HG03139 (cell line): ENCODE measurements at regions not wholly inside any gene's neighbourhood (a gene's known extent, or its start where the extent isn't known, plus 50 kb on each side); places are given as distances from the start of the nearest gene placed in this dataset.
"Not testable (repeated sequence)": the region's sequence is repeated elsewhere in the genome, so short reads cannot be mapped to it uniquely, and the experiment has no call there.

Source experiments
- ATAC-seq: cut with Tn5 transposase; IDR thresholded peaks from one replicate; pipeline ENCODE4 v1.9.1; 2021; ENCODE audit not compliant: unreplicated experiment

GRCh38 chr10:4249841-4250586, 465.0 kb upstream of the KLF6 start:
- ATAC-seq, result no peak

- no peak for ATAC-seq
These were observed 462.4 kb upstream of the KLF6 start for GRCh38 chr10:4247379-4247778.

GRCh38 chr10:4246881-4247358, 461.9 kb upstream of the KLF6 start:
- ATAC-seq, result no peak

GRCh38 chr10:4243651-4244050, 458.6 kb upstream of the KLF6 start:
- ATAC-seq, result no peak

GRCh38 chr10:4243169-4243568, 458.2 kb upstream of the KLF6 start:
- no peak for ATAC-seq

DNA sequence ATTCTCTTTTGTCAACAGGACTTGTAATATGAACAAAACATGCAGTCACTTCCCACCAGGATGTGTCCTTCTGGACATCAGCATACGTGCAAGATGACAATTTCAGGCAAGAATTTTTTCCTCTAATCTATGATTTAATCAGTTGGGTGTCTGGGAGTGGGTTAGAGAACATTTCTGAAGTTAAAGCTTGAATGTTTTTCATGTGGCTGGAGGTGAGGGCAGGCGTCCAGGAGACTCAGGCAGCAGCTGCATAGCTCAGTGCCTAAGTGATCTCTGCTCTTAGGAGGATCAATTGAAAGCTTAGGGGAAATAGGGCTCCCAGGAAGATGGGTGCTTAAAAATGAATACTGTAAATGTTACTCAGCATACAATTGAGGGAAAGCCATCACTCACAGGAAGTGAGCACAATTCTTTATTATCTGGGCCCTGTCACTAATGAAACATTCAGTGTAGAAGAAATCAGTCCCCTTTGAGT, 457.6 kb upstream of the KLF6 start:
- no peak for ATAC-seq

- no peak for ATAC-seq
These were observed 456.8 kb upstream of the KLF6 start for GRCh38 chr10:4241724-4242345.

- ATAC-seq, result no peak
These were observed 455.7 kb upstream of the KLF6 start for GRCh38 chr10:4240608-4241197.

GRCh38 chr10:4239186-4239585, 454.2 kb upstream of the KLF6 start:
- ATAC-seq, result no peak

GRCh38 chr10:4236905-4237304, 451.9 kb upstream of the KLF6 start:
- not testable (repeated sequence) for ATAC-seq

DNA sequence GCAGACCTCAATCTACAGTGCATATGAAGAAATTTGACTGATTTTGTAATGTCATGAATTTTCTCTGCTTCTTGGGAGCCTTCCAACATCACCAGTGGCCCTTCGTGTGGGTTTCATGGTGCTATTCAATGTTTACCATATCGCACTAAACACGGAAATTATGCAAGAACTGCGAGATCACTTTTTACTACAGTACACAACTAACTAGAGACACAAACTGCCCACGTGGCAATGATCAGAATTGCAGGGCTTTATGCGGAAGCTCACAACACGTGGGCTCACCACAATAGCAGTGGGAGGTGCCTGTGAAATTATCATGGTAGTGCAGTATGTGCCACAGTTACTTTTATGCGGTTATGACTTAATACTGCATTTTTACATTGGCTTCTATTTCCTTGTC, 449.7 kb upstream of the KLF6 start:
- no peak for ATAC-seq

- no peak for ATAC-seq
These were observed 446.4 kb upstream of the KLF6 start for GRCh38 chr10:4231439-4231838.

GRCh38 chr10:4230036-4230435, 445.0 kb upstream of the KLF6 start:
- ATAC-seq, result no peak

- no peak for ATAC-seq
These were observed 444.1 kb upstream of the KLF6 start for GRCh38 chr10:4229106-4229505.

- no peak for ATAC-seq
These were observed 442.6 kb upstream of the KLF6 start for GRCh38 chr10:4227586-4227985.

GRCh38 chr10:4226941-4227540, 442.0 kb upstream of the KLF6 start:
- ATAC-seq, result no peak

DNA sequence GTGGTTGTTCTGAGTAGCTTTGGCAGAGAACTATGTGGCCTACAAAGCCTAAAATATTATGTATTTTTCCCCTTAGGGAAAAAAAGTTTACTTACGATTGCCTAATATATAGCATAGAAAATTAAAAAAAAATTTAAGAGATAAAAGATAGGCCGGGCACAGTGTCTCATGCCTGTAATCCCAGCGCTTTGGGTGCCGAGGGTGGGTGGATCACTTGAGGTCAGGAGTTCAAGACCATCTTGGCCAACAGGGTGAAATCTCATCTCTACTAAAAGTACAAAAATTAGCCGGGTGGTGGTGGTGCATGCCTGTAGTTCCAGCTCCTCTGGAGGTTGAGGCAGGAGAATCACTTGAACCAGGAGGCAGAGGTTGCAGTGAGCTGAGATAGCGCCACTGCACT, 439.2 kb upstream of the KLF6 start:
- ATAC-seq, result no peak

- not testable (repeated sequence) for ATAC-seq
These were observed 436.3 kb upstream of the KLF6 start for GRCh38 chr10:4221310-4221709.

GRCh38 chr10:4219901-4220300, 434.9 kb upstream of the KLF6 start:
- no peak for ATAC-seq

DNA sequence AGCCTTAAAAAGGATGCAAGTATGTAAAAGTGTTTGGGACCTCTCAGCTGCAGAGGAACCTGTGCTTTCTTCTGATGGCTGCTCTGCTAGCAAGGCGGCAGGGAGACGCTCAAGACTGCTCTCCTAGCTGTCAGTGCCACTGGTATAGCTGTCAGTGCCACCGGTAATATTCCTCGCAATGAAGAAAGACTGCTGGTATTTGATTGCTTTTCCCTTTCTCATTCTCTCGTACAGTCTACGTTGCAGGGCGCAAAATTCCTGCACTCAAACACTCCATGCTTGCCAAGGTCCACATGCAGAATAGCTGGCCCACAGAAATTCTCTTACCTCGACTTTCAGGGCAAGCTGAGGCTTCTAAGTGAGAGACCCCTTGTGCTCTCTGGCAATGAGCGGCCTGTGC, 432.6 kb upstream of the KLF6 start:
- no peak for ATAC-seq

DNA sequence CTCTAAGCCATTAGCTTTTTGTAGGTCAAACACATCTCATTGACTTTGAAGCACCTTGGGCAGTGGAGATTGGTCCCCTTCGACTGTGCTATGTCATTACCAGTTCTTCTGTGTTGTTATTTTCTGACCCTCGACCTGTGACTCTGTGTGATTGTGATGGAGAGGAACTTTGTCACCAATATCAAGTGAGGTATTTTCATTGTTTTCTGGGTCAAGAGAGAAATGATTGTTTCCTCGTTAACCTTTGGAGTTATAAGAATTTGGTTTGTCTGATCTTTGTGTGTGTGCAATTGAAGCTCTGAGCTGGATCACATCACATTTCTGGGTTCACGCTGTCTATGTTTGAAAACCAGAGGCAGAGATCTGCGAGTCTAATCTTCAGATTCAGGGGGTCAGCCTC, 432.2 kb upstream of the KLF6 start:
- ATAC-seq, result no peak

GRCh38 chr10:4216726-4217125, 431.7 kb upstream of the KLF6 start:
- no peak for ATAC-seq
